SK-N-SH (cell line): ENCODE measurements at regions not wholly inside any gene's neighbourhood (a gene's known extent, or its start where the extent isn't known, plus 50 kb on each side); places are given as distances from the start of the nearest gene placed in this dataset.

ENCODE experiments used
- CTCF ChIP-seq: fragments of 200-600 bp; sonication (generic); IDR thresholded peaks from 2 replicates; pipeline ENCODE4 v1.6.1; 2017; ENCODE audit warnings: antibody characterized with exemption, mild to moderate bottlenecking, moderate library complexity
- FOXJ3 ChIP-seq: sonication (generic); formaldehyde crosslinking; IDR thresholded peaks from 2 replicates; pipeline ENCODE4 v1.5.1; 2020; ENCODE audit warnings: mild to moderate bottlenecking, missing genetic modification reagents
- YY1 ChIP-seq: IDR thresholded peaks from 2 replicates; pipeline ENCODE4 v1.4.0; 2012; ENCODE audit warnings: low read depth, mild to moderate bottlenecking

- TF ChIP-seq YY1 = no peak
- no peak for TF ChIP-seq FOXJ3 (CRISPR knock-in tag)
- TF ChIP-seq CTCF = no peak
Observed at GRCh38 chr16:66207883-66208265, 158.6 kb upstream of the CDH5 start.
